HEK293 (cell line): ENCODE measurements at regions not wholly inside any gene's neighbourhood (a gene's known extent, or its start where the extent isn't known, plus 50 kb on each side); places are given as distances from the start of the nearest gene placed in this dataset.
A peak's percentile ranks its signal among the peaks of the same experiment; 100 is the strongest.

Source experiments
- CTCF ChIA-PET: fragments of 350-600 bp; formaldehyde crosslinking; extraction: SDS; loops from one replicate; lab custom pipeline; 2021; ENCODE audit warnings: antibody characterized with exemption; lab: Yijun Ruan, JAX
- POLR2A ChIA-PET: fragments of 300-600 bp; formaldehyde crosslinking; extraction: SDS; loops from one replicate; lab custom pipeline; 2020; ENCODE audit warnings: antibody characterized with exemption, inconsistent platforms; lab: Yijun Ruan, JAX
- H3K27ac ChIP-seq: fragments of 200-500 bp; sonication (Bioruptor generic); 2 replicates; pipeline ENCODE4 v1.5.1; 2014; ENCODE audit warnings: low read depth, low read length, control low read depth, inconsistent platforms; ENCODE audit errors: extremely low read depth
- H3K36me3 ChIP-seq, 2 experiments: fragments of 200-500 bp in 1 of 2; sonication (Bioruptor generic) in 1 of 2; 1 replicate in 1 of 2; 2 replicates in 1 of 2; pipeline ENCODE4 v1.5.1; 2014 to 2017; ENCODE audit warnings: inconsistent platforms in 2 of 2, low read length in 2 of 2; ENCODE audit not compliant: control insufficient read depth in 2 of 2, insufficient read depth in 1 of 2
- H3K4me1 ChIP-seq: fragments of 200-500 bp; sonication (Bioruptor generic); 2 replicates; pipeline ENCODE4 v1.5.1; 2014; ENCODE audit warnings: mild to moderate bottlenecking, low read length, inconsistent platforms; ENCODE audit not compliant: control insufficient read depth, insufficient read depth
- H3K4me3 ChIP-seq: 2 replicates; pipeline ENCODE4 v1.5.1; 2011; ENCODE audit warnings: low read depth, mild to moderate bottlenecking, control low read depth, low read length, moderate library complexity
- H3K9me3 ChIP-seq: fragments of 200-500 bp; sonication (Bioruptor generic); 2 replicates; pipeline ENCODE4 v1.5.1; 2014; ENCODE audit warnings: low read depth, low read length, inconsistent platforms; ENCODE audit not compliant: control insufficient read depth, insufficient read depth
- GLIS1 ChIP-seq: fragments of 450-650 bp; formaldehyde crosslinking; IDR thresholded peaks from 2 replicates; pipeline ENCODE4 v1.5.1; 2016; ENCODE audit warnings: missing biosample characterization, missing genetic modification characterization
- HOXD13 ChIP-seq: sonication (generic); formaldehyde crosslinking; IDR thresholded peaks from 2 replicates; pipeline ENCODE4 v1.8.0; 2022; ENCODE audit warnings: missing genetic modification reagents, borderline replicate concordance
- PRDM1 ChIP-seq: fragments of 450-650 bp; formaldehyde crosslinking; IDR thresholded peaks from 2 replicates; pipeline ENCODE4; 2016; ENCODE audit warnings: missing biosample characterization, missing genetic modification characterization
- SETDB1 ChIP-seq: IDR thresholded peaks from one replicate; pipeline ENCODE4 v1.6.1; 2017; ENCODE audit warnings: mild to moderate bottlenecking, low read length, moderate library complexity, mixed read lengths; ENCODE audit not compliant: insufficient read length
- ZFP41 ChIP-seq: fragments of 450-650 bp; formaldehyde crosslinking; IDR thresholded peaks from 2 replicates; pipeline ENCODE4 v1.5.1; 2016; ENCODE audit warnings: missing biosample characterization, missing genetic modification characterization, borderline replicate concordance
- ZFP69B ChIP-seq: fragments of 450-650 bp; formaldehyde crosslinking; IDR thresholded peaks from 2 replicates; pipeline ENCODE4 v1.5.1; 2016; ENCODE audit warnings: missing biosample characterization, missing genetic modification characterization
- ZNF10 ChIP-seq: fragments of 450-650 bp; formaldehyde crosslinking; IDR thresholded peaks from 2 replicates; pipeline ENCODE4 v1.5.1; 2017; ENCODE audit warnings: missing biosample characterization, missing genetic modification characterization
- ZNF132 ChIP-seq: fragments of 450-650 bp; formaldehyde crosslinking; IDR thresholded peaks from 2 replicates; pipeline ENCODE4 v1.5.1; 2017; ENCODE audit warnings: missing biosample characterization, missing genetic modification characterization, borderline replicate concordance
- ZNF169 ChIP-seq: fragments of 450-650 bp; formaldehyde crosslinking; IDR thresholded peaks from 2 replicates; pipeline ENCODE4 v1.5.1; 2016; ENCODE audit warnings: missing biosample characterization, missing genetic modification characterization
- ZNF292 ChIP-seq: fragments of 450-650 bp; formaldehyde crosslinking; IDR thresholded peaks from 2 replicates; pipeline ENCODE4 v1.5.1; 2016; ENCODE audit warnings: low read depth, missing biosample characterization, missing genetic modification characterization, borderline replicate concordance
- ZNF529 ChIP-seq: fragments of 450-650 bp; formaldehyde crosslinking; IDR thresholded peaks from 2 replicates; pipeline ENCODE4 v1.5.1; 2017; ENCODE audit warnings: missing genetic modification characterization, missing biosample characterization; ENCODE audit not compliant: insufficient replicate concordance
- ZNF555 ChIP-seq: fragments of 450-650 bp; formaldehyde crosslinking; conservative IDR thresholded peaks from 2 replicates; pipeline ENCODE4 v1.5.1; 2017; ENCODE audit warnings: missing biosample characterization, mild to moderate bottlenecking, missing genetic modification characterization, inconsistent platforms
- ZNF660 ChIP-seq: fragments of 450-650 bp; IDR thresholded peaks from 2 replicates; pipeline ENCODE4 v1.5.1; 2018; ENCODE audit warnings: missing biosample characterization, mild to moderate bottlenecking, missing genetic modification characterization
- ZNF664 ChIP-seq: fragments of 450-650 bp; formaldehyde crosslinking; IDR thresholded peaks from 2 replicates; pipeline ENCODE4 v1.5.1; 2016; ENCODE audit warnings: missing biosample characterization, missing genetic modification characterization
- ZNF707 ChIP-seq: fragments of 450-650 bp; formaldehyde crosslinking; IDR thresholded peaks from 2 replicates; pipeline ENCODE4 v1.5.1; 2016; ENCODE audit warnings: missing biosample characterization, missing genetic modification characterization
- ZNF777 ChIP-seq: fragments of 450-650 bp; formaldehyde crosslinking; IDR thresholded peaks from 2 replicates; pipeline ENCODE4 v1.5.1; 2017; ENCODE audit warnings: missing biosample characterization, missing genetic modification characterization, borderline replicate concordance
- TF ChIP-seq, protein P1 (sequence below): fragments of 450-650 bp; formaldehyde crosslinking; IDR thresholded peaks from 2 replicates; pipeline ENCODE4 v1.5.1; 2016; ENCODE audit warnings: missing biosample characterization, missing genetic modification characterization, low read depth
- TF ChIP-seq, protein P2 (sequence below): fragments of 450-650 bp; formaldehyde crosslinking; IDR thresholded peaks from 2 replicates; pipeline ENCODE4 v1.5.1; 2017; ENCODE audit warnings: missing biosample characterization, missing genetic modification characterization
- TF ChIP-seq, protein P3 (sequence below): fragments of 450-650 bp; formaldehyde crosslinking; IDR thresholded peaks from 2 replicates; pipeline ENCODE4 v1.5.1; 2016; ENCODE audit warnings: missing biosample characterization, missing genetic modification characterization
- TF ChIP-seq, protein P4 (sequence below): sonication (generic); formaldehyde crosslinking; IDR thresholded peaks from 2 replicates; pipeline ENCODE4 v1.8.1; 2022; ENCODE audit warnings: mild to moderate bottlenecking, moderate library complexity, missing genetic modification reagents
- TF ChIP-seq, protein P5 (sequence below): fragments of 450-650 bp; formaldehyde crosslinking; IDR thresholded peaks from 2 replicates; pipeline ENCODE4; 2016; ENCODE audit warnings: missing biosample characterization, missing genetic modification characterization
- TF ChIP-seq, protein P6 (sequence below): fragments of 450-650 bp; formaldehyde crosslinking; IDR thresholded peaks from 2 replicates; pipeline ENCODE4 v1.5.1; 2016; ENCODE audit warnings: missing biosample characterization, missing genetic modification characterization

DNA sequence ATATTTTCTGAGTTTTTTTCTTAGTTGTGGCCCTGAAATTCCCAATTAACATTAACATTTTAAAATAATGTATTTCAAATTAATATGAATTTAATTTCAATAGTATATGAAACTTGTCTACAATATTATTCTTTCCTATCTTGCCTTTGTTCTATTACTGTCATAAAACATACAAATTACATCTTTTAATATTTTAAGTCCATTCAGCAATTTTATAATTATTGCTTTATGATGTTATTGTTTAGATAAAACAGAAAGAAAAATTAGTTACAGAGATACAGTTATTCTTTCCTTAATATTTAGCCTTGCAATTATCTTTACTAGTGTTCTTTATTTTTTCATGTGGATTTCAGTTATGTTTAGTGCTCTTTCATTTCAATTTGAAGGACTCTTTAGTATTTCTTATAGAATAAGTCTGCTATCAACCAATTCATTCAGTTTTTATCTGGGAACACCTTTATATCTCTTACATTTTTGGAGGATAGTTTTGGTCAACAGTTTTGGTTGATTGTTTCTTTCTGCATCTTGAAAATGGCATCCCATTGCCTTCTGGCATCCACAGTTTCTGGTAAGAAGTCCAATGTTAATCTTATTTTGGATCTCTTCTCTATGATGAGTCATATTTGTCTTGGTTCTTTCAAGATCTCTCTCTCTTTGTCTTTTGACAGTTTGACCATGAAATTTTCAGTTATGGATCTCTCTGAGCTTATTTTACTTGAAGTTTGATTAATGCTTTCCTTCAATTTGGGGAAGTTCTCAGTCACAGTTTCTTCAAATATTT lies 76.9 kb upstream of the CHST9 start:
- CTCF ChIA-PET = no interaction called here
- H3K9me3 ChIP-seq = no peaks in the 10 kb centered on the region
- POLR2A ChIA-PET = no interaction called here
- no peaks in the 10 kb centered on the region for H3K4me1 ChIP-seq
- TF ChIP-seq, protein P1, sequence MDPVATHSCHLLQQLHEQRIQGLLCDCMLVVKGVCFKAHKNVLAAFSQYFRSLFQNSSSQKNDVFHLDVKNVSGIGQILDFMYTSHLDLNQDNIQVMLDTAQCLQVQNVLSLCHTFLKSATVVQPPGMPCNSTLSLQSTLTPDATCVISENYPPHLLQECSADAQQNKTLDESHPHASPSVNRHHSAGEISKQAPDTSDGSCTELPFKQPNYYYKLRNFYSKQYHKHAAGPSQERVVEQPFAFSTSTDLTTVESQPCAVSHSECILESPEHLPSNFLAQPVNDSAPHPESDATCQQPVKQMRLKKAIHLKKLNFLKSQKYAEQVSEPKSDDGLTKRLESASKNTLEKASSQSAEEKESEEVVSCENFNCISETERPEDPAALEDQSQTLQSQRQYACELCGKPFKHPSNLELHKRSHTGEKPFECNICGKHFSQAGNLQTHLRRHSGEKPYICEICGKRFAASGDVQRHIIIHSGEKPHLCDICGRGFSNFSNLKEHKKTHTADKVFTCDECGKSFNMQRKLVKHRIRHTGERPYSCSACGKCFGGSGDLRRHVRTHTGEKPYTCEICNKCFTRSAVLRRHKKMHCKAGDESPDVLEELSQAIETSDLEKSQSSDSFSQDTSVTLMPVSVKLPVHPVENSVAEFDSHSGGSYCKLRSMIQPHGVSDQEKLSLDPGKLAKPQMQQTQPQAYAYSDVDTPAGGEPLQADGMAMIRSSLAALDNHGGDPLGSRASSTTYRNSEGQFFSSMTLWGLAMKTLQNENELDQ (tag by site-specific recombination) = no peak
- TF ChIP-seq SETDB1 (peak; percentile 49), ZNF664 (tag by site-specific recombination) (no peak)
- no peaks in the 10 kb centered on the region for H3K36me3 ChIP-seq
- H3K4me3 ChIP-seq = no peak overlapping the region
- no peak overlapping the region for H3K27ac ChIP-seq

DNA sequence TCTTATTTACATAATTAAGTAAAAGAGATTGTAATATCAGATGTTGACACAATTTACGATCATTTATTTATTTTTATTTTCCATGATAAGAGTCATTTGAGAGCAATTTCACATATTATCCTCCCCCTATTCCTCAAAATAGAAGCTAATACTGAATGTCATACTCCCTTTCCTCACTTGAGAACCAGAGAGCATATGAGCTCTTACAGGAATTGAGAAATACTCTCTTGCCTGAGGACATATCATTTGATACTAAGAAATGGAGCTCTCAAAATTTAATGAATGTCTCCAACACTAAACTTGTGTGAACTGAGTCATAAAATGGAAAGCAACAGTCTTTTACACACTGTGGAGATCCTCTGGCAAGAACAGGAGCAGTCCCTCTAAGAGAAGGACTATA lies 68.5 kb upstream of the CHST9 start:
- Histone ChIP-seq H3K4me1 (no peaks in the 10 kb centered on the region), H3K9me3 (no peaks in the 10 kb centered on the region), H3K27ac (no peak overlapping the region), H3K36me3 (no peaks in the 10 kb centered on the region), H3K4me3 (no peak overlapping the region)
- POLR2A ChIA-PET = no interaction called here
- TF ChIP-seq ZNF529 (tag by site-specific recombination) (no peak), ZNF707 (tag by site-specific recombination) (no peak), ZFP41 (tag by site-specific recombination) (no peak), ZFP69B (tag by site-specific recombination) (no peak), ZNF292 (tag by site-specific recombination) (no peak), PRDM1 (tag by site-specific recombination) (no peak), ZNF660 (no peak), ZNF555 (tag by site-specific recombination) (no peak), HOXD13 (CRISPR knock-in tag) (no peak), ZNF777 (tag by site-specific recombination) (no peak), ZNF132 (tag by site-specific recombination) (no peak), ZNF169 (tag by site-specific recombination) (no peak), GLIS1 (tag by site-specific recombination) (no peak), ZNF10 (tag by site-specific recombination) (no peak)
- TF ChIP-seq, protein P2, sequence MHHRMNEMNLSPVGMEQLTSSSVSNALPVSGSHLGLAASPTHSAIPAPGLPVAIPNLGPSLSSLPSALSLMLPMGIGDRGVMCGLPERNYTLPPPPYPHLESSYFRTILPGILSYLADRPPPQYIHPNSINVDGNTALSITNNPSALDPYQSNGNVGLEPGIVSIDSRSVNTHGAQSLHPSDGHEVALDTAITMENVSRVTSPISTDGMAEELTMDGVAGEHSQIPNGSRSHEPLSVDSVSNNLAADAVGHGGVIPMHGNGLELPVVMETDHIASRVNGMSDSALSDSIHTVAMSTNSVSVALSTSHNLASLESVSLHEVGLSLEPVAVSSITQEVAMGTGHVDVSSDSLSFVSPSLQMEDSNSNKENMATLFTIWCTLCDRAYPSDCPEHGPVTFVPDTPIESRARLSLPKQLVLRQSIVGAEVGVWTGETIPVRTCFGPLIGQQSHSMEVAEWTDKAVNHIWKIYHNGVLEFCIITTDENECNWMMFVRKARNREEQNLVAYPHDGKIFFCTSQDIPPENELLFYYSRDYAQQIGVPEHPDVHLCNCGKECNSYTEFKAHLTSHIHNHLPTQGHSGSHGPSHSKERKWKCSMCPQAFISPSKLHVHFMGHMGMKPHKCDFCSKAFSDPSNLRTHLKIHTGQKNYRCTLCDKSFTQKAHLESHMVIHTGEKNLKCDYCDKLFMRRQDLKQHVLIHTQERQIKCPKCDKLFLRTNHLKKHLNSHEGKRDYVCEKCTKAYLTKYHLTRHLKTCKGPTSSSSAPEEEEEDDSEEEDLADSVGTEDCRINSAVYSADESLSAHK (tag by site-specific recombination) = no peak
- TF ChIP-seq, protein P3, sequence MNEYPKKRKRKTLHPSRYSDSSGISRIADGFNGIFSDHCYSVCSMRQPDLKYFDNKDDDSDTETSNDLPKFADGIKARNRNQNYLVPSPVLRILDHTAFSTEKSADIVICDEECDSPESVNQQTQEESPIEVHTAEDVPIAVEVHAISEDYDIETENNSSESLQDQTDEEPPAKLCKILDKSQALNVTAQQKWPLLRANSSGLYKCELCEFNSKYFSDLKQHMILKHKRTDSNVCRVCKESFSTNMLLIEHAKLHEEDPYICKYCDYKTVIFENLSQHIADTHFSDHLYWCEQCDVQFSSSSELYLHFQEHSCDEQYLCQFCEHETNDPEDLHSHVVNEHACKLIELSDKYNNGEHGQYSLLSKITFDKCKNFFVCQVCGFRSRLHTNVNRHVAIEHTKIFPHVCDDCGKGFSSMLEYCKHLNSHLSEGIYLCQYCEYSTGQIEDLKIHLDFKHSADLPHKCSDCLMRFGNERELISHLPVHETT (tag by site-specific recombination) = no peak
- TF ChIP-seq, protein P4, sequence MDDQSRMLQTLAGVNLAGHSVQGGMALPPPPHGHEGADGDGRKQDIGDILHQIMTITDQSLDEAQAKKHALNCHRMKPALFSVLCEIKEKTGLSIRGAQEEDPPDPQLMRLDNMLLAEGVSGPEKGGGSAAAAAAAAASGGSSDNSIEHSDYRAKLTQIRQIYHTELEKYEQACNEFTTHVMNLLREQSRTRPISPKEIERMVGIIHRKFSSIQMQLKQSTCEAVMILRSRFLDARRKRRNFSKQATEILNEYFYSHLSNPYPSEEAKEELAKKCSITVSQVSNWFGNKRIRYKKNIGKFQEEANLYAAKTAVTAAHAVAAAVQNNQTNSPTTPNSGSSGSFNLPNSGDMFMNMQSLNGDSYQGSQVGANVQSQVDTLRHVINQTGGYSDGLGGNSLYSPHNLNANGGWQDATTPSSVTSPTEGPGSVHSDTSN (CRISPR knock-in tag) = no peak
- TF ChIP-seq, protein P5, sequence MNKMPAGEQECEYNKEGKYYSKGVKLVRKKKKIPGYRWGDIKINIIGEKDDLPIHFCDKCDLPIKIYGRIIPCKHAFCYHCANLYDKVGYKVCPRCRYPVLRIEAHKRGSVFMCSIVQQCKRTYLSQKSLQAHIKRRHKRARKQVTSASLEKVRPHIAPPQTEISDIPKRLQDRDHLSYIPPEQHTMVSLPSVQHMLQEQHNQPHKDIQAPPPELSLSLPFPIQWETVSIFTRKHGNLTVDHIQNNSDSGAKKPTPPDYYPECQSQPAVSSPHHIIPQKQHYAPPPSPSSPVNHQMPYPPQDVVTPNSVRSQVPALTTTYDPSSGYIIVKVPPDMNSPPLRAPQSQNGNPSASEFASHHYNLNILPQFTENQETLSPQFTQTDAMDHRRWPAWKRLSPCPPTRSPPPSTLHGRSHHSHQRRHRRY (tag by site-specific recombination) = no peak
- TF ChIP-seq, protein P6, sequence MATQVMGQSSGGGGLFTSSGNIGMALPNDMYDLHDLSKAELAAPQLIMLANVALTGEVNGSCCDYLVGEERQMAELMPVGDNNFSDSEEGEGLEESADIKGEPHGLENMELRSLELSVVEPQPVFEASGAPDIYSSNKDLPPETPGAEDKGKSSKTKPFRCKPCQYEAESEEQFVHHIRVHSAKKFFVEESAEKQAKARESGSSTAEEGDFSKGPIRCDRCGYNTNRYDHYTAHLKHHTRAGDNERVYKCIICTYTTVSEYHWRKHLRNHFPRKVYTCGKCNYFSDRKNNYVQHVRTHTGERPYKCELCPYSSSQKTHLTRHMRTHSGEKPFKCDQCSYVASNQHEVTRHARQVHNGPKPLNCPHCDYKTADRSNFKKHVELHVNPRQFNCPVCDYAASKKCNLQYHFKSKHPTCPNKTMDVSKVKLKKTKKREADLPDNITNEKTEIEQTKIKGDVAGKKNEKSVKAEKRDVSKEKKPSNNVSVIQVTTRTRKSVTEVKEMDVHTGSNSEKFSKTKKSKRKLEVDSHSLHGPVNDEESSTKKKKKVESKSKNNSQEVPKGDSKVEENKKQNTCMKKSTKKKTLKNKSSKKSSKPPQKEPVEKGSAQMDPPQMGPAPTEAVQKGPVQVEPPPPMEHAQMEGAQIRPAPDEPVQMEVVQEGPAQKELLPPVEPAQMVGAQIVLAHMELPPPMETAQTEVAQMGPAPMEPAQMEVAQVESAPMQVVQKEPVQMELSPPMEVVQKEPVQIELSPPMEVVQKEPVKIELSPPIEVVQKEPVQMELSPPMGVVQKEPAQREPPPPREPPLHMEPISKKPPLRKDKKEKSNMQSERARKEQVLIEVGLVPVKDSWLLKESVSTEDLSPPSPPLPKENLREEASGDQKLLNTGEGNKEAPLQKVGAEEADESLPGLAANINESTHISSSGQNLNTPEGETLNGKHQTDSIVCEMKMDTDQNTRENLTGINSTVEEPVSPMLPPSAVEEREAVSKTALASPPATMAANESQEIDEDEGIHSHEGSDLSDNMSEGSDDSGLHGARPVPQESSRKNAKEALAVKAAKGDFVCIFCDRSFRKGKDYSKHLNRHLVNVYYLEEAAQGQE (tag by site-specific recombination) = no peak
- CTCF ChIA-PET = interaction anchor here (0.6 to 1.0 kb wide), 2 partner anchors 26 to 97 kb away, joined by 3 to 4 read pairs; no protein-coding TSS in a partner anchor
